Activated CD4-positive, alpha-beta T cell treated with anti-CD3 and anti-CD28 coated beads for 4 hours (primary cell): ENCODE measurements at regions not wholly inside any gene's neighbourhood (a gene's known extent, or its start where the extent isn't known, plus 50 kb on each side); places are given as distances from the start of the nearest gene placed in this dataset.

ENCODE experiments used
- DNase-seq, 2 donors: peaks; one replicate each; pipeline ENCODE4 v3.0.0-alpha.2; 2020

DNA sequence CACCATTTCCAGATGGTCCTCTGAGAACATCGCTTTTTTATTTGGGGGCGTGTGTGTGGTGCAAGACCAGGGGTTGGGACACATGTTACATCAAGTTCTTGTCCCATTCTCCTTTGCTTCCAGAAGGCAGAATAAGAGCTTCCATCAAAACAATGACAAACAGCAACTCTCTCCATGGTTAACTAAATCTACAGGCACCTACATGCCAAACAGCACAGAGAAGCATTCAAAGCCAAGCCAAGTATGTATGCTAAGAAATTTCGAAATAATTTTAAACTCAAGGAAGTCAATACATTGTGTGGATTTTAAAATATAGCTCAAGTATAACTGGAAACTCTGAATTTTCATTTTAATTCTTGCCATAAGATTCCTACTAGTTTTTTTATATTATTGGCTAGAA, 105.6 kb downstream of the SEC61B start:
- no peak for DNase-seq

DNA sequence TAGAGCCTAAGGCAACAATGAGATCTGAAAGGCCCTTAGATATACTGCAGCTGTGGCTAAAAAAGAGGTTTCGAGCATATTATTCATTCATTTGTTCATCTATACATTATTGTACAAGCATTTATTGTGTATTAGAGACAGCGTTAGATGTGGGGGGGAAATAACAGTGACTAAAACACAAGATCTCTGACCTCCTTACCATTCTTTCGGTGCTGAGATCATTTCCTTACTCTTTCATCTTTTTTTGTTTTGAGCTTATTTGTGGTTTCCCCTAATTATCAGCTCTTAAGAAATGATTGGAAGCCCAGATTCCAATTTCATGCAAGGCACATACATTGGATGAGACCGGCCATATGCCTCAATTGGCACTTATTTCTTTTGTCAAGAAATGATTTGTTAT, 113.2 kb downstream of the SEC61B start:
- DNase-seq, result no peak

DNA sequence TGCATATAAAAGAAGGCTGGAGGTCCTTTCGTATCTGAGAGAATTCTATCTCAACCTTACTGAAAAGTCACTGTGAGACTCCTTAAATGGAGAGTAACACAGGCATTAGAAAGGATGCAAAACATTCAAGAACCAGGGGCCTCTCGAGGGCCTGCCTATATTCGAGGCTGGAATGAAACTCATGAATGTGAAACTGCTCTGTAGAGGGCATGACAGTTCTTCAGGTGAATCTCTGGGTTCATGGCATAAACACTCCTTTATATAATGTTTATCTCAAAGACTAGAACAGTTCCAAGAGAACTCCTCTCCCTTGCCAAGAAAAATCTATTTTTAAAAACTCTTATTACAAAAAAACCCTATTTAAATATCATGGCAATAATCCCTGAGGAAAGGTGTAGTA, 113.9 kb downstream of the SEC61B start:
- no peak for DNase-seq

DNA sequence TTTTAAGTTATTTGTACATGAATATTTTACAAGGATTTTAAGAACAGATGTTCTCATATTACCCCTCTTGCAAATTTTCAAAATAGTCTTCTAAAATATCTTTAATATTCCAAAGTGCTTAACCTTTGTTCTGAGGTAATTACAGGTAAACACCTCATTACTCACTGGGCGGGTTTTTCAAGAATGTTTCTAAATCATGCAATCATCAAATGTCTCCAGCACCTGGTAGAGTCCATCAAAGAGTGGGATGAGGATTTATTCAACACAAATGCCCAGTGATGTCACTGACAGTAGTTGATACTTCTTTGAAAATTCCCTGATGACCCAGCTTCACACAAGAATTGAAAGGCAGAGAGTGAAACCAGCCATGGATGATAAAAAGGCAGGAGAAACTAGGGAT, 114.4 kb downstream of the SEC61B start:
- DNase-seq, result no peak

DNA sequence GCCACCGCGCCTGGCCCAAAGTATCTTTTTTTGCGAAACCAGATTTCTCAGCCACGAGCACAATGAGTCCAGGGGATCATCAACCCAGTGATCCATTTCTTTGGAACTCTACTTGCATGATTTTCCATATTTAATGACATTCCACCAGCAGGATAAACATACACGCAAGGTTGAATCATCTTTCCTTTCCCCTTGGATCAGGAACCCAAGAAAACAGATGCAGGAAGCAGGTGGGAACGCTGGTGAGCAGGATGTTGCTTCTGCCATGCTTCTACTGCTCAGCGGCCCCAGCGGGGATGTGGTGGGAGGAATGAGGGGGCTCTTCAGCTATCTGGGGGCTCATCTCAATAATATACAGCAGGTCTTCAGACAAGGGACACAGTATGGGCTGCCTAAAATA, 118.2 kb downstream of the SEC61B start:
- DNase-seq, result no peak

DNA sequence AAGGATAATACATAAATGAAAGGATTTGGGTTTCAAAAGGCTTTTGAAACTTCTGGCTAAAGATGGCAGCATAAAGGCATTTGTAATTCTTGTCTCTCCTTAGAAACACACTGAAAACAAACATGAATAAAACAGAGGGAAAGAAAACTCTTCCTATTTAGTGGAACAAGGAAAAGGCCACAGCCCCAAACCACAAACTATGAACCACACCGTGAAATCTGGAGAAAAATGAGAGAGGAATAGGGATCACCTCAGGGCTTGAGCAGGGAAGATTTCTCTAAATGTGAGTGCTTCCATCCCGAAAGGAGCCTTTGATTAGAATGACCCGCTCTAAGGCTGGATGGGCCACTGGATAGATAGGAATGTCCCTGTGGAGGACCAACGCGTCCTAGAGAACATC, 119.6 kb downstream of the SEC61B start:
- DNase-seq, result no peak

DNA sequence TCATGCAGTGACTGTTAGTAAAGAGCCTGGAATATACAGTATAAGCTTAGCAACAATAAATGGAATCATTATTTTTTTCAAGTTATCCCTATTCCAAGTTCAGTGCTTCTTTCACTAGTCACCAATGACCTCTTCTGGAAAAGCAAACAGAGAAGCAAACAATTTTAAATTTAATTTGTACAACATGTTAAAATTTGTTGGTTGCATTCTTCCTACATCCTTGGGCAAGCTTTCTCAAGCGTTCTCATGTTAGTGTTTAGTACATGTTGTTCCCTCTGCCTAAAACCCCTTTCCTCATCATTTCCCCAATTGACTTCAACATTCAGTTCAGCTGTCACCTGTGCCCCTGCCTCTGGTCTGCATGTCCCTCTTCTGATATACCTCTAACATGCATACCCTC, 123.4 kb downstream of the SEC61B start:
- no peak for DNase-seq

DNA sequence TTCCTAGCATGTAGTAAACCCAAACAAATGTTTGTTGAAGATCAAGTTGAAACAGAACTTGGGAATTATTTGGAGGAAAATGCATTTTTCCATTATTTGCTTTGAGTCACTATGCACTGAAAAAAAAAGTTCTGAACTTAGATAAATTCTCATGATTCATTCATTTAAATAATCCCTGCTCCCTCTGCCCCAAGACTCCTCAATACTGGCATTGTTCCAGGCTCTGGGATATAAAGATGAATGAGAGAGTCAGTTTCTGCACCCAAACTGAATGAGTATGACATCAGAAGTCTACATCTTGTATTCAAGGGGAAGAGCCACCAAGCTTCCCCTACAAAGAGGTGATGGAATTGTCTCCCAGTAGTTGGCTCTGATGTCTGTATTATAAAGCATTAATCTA, 123.9 kb downstream of the SEC61B start:
- DNase-seq, result no peak

DNA sequence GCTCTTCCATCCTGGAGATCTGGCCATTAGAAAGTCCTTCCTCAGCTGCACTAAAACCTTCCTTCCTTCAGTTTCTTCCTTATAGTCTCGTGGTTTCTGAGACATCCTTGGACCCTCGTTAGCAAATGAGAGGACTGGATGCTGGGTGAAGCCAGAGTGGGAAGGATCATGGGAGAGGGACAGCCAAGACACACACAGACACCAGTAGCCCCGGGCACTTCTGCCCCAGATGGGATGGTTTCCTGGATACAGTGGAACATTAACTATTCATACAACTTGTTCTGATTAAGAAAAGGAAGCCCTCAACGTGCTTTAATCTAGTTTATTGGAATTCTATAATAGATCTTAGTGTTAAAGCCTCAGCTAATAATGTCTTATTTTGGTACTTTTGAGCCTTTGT, 125.5 kb downstream of the SEC61B start:
- DNase-seq, result no peak

DNA sequence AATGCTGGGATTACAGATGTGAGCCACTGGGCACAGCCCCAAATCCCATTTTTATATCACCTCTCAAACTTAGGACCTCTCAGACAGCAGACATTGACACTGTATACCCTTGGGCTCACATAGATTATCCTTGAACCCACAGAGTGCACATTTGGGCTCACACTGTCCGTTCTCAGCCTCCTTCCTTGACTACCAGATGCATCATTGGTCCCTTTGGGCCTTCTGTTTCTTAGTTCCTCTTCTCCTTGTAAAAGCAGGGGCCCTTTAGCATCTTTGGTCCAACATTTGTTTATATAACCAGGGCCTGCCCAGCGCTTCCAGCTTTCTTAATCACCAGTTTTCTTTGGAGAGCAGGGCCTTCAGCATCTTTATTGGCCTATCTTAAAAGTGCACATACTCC, 126.2 kb downstream of the SEC61B start:
- DNase-seq, result no peak

DNA sequence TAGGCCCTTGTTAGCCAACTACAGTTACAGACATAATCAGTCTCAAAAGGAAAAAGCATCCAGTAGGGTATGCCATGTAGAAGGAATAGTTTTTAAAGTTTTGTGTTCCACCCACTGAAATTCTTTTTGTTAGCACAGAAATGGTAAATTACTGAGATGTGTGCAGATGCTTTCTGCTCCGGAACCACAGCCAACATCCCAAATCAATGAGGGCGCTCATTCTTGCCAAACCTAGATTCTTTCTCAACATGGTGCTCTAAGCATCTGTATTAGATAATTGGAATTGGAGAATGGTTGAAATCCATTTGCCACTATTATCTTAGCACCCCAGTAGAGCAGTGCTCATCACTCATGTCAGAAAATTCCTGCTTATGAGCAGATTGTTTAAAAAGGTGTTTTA, 127.8 kb downstream of the SEC61B start:
- DNase-seq, result no peak

DNA sequence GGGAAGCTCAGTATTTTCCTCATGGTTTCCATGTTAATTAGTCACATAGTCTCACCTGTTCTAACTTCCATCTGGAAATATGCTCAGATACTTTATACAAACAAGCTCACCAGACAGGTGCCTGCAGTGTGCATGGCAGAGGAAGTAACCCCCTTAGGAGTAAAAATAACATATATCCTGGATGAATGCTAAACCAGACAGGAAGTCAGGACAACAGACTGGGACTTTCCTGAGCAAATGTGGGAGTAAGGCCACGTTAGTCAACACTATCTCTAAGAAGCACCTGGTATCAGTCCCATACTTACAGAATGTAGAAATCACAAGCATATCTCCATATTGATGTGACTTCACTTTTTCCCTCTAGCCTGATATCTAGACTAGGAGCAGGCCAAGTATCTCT, 128.4 kb downstream of the SEC61B start:
- DNase-seq, result no peak

DNA sequence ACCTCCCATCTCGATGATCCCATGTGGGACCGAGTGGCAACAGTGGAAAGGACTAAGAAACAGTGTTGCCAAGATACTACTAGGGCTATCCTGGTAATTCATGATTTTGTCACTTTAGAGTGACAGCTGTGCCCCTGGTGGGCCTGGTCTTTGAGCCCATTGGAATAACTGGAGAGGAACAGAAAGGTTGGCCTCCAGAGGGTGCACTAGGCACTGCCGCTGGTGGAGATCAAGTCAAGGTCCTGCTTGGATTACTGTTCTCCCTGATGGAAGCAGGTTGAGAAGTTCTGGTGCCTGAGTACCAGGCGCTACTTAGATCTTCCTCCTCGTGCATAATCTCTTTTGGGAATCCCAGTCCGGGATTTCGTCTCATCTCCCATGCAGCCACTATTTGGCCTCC, 129.6 kb downstream of the SEC61B start:
- no peak for DNase-seq

DNA sequence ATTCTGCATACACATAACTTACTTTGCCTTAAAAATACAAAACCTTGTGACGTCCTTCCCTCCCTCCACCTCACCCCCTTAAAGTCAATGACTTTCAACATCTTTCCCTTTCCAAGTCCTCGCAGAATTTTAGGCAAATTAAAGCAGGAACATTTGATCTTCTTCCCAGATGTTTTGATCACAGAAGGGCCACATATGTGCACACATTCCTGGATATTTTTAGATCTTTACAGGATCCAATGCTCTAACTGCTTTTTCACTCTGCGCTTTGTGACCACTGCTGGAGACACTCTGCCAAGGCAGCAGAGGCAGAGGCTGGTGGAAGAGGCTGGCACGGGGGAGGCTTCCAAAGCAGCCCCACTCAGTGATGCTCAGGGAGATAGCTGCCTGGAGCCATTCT, 130.7 kb downstream of the SEC61B start:
- no peak for DNase-seq

DNA sequence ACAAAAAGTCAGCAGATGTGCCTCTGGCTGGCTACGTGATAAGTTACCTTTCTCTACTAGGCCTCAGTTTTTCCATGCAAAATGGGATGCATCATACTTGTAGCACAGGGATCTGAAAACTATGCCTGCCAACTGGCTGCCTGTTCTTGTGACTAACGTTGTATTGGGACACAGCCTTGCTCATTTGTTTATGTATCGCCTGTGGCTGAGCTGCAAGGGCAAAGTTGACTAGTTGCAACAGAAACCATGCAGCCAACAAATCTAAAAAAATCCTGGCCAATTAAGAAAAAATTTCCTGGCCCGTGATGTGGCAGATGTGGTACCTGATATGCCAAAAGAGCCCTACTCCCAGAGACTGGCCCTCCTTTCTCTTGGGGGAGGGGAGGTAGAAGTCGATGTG, 131.3 kb downstream of the SEC61B start:
- DNase-seq, result no peak

DNA sequence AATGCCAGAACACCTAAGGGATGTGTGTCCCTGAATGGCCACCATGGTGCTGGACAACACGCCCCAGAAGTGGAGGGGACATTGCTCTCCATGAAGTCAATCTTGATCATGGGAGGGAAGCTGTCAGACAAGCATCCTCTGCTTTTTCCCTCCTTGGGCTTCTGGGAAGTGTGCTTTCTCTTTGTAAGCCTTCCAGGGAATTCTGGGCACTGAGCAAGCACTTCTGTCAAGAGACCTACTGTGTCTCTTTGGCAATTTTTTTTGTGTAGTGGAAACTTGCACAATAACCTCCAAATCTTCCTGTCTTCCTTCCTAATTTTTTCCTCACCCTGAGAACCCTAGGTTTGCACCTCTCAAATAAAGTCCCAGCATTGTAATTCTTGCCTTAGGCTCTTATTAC, 132.0 kb downstream of the SEC61B start:
- DNase-seq, result no peak

DNA sequence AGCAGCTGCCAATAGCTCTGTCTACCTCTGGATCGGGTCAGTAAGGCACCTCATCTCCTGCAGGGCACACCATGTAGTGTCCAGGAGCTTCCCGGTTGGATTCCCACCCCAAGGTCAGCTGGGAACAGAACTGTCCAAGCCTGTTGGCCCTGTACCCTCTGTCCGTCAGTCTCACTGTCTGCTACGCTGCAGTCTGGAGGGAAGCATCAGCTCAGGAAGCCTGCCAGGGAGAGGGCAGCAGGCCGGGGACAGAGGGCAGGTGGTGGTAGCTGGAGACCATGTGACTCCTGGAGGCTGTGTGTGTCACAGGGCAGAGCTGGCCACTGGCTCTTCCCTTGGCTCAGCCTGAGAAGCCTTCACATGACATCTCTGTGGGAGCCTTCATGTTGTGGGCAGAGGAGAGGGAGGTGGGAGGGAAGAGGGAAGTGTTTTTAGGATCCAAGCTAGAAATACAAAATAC, 134.5 kb downstream of the SEC61B start:
- DNase-seq, result no peak

DNA sequence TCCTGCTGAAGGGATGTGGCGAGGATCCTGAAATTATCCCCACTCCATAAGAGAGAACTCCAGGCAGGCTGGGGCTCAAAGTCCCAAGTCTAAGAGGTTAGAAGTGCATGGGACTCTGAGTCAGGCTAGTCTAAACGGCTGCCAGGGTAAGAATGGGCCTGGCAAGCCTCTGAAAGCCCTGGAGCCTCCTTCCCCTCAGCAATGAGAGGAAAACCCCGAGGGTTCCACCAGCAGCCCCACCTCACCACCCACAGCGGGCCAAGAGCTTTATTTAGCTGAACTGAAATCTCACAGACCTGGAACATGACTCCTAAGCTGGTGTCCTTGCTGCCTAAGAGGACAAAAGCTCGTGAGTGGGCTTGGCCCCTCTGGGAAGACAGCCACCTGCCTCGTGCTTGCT, 135.5 kb downstream of the SEC61B start:
- DNase-seq, result no peak

DNA sequence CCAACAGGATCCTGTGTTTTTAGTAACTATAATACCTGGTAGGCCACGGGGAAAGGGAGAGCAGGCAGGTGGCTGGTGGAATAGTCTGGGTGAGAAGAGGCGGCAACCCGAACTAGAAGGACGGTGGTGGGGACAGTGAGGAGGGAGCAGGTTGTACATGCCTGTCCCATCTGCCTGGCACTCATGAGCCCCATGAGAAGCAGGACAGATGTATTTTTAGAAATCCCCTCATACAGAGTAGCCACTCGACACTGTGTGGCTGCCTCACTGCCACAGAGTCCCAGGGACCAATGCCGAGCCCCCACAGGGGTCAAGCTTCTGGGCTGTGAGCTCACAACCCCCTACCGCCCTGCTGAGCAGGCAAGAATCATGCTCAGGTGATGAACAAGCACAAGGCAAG, 136.6 kb downstream of the SEC61B start:
- no peak for DNase-seq

DNA sequence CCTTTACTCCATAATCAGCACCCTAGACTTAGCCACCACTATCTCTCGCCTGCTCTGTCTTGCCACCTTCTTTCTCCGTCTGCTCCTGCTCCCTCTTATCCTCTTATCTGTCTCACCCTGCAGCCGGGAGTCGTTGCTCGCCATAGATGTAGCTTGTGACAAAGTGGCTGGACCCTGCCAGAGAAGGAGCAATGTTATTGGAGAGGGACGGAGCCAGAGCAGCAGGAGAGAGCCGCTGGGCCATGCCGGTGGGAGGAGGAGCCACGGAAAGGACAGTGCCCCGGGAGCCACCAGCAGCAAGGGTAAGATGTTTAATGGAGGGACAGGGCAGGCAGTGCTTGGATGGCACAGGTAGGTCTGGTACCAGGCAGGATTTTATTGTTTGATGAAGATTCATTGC, 137.3 kb downstream of the SEC61B start:
- no peak for DNase-seq

DNA sequence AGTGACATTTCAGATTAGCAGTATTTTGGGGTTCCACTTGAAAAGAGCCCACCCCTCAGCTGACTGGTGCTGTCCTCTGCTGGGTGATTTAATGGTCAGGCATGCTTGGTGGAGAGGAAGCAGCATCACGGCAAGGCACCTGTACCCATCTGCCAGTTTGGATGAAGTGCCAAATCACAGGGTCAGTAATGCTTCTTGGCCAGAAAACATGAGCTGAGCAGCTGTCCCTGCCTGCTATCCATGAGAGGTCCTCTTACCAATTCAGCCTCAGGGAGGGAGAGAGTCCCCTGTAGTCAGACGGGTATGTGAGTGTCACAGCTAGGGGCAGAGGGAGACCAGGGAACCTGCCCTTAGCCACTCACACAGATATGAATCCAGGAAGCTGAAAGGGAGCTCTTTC, 137.9 kb downstream of the SEC61B start:
- no peak for DNase-seq

DNA sequence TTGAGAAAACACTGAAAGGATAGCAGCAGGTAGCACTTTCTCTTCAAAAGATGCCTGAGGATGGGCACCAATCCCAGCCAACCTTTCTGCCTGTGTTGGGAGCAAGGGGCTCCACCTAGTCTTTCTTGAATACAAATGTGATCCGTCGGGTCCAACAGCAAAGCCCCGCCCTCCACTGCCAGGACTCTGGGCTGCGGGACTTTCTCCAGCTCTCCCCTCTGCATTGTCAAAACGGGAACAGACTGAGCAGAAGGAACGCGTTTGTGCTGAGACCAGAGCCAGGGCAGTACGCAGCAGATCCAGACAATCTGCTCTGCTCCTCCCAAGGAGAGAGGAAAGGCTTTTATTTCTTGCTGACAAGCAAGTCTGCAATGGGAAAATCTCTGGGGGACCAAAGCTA, 139.7 kb downstream of the SEC61B start:
- DNase-seq, result no peak

DNA sequence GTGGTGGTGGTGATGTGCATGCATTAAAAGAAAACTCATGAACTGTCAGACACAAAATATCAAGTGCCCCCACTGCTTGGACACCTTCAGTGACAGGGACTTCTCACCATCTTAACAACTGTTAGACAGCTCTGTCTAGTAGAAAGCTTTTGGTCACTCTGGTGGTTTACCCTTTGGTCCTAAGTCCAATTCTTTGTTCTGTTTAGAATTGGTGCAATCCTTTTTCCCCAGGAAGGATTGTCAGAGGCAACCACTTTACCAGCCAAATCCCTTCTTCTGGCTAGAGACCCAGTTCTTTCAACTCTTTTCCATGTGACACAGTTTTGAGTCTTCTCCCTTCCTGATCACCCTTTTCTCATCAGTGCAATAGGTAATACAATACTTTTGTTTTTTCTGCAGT, 140.2 kb downstream of the SEC61B start:
- no peak for DNase-seq

DNA sequence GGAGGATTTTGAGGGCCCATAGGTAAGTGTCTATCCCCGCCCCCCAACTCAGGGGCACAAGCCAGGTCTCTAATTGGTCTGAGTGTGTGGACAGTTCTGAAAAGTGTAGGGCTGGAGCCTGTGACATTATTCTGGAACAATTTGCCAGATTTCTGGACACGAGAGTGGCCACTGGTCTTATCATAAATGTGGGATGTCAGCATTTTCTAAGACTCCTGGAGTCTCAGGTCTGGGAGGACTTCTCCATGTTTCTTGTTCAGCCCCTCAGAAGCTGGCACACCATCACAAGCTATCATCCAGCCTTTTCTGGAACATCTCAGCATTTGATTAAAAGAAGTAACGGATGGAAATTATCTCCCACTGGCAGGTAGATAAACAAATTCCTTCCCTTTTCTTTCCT, 141.4 kb downstream of the SEC61B start:
- DNase-seq, result no peak

DNA sequence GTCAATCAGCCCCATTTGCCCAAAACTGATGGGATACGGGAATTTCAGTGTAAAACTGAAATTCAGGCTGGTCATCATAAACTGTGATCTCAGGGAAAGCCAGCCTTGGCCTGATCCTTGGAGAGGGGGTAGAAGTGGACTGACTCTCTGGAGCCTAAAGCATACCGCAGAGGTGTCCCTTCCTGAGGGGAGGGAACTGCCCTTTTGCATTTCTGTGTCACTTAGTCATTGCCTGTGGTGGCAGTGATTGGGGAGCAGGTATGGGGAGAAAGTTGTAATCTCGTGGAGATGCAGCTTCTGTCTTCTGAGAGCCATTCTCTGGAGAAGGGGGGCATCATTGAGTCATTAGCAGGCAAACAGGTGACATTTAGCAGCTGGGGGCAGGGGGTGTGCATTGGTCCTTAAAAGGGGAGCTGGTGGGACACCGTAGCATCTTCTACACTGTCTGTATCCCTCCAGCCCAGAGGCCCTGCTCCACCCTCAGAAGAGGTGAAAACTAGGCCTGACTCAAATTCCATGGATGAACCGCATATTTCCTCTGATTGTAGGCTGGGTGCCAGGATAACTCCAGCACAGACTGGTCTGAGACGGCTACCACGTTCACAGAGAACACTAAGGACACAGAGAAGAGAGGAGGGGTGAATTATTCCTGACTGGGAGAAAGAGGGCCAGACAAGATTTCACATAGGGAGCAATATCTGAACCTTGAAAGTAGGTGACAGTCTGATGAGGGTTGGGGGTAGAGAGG, 143.3 kb downstream of the SEC61B start:
- DNase-seq, result no peak

DNA sequence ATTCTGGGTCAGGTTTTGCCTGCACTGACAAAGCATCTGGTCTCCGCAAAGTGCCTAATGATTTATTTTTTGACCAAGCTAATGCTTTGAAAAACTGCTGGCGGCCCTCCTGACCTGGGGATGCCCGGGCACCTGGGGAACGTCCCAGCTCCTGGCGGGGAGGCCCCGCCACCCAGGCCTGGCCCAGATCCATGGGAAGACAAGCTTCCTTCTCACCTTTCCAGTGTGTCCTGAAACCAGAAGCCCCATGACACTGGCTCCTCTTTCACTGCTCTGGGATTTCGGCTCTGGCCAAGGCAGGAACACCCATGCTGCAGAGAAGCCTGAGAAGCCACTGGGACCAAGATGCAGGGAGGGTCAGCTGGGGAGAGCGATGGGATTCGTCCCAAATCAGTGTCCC, 144.1 kb downstream of the SEC61B start:
- no peak for DNase-seq
